Adrenal gland (tissue), 5 donors: ENCODE measurements at regions not wholly inside any gene's neighbourhood (a gene's known extent, or its start where the extent isn't known, plus 50 kb on each side); places are given as distances from the start of the nearest gene placed in this dataset.

Experiments used
- CTCF ChIP-seq, 6 experiments: fragments of 450-650 bp in 4 of 6; fragments of 200-600 bp in 2 of 6; sonication (generic) in 1 of 6; IDR thresholded peaks; 1 replicate in 5 of 6; 2 replicates in 1 of 6; pipeline versions ENCODE4 v1.5.1 to v1.8.0; 2016 to 2021; ENCODE audit warnings: antibody characterized with exemption in 6 of 6, mild to moderate bottlenecking in 2 of 6, moderate library complexity in 1 of 6
- POLR2A ChIP-seq, 2 donors: fragments of 450-650 bp; IDR thresholded peaks; one replicate each; pipeline ENCODE4 v1.6.1; 2017; ENCODE audit warnings: antibody characterized with exemption in 2 of 2, mild to moderate bottlenecking in 2 of 2, moderate library complexity in 1 of 2
- donor health status: DM: no; HTN: no; CAD: no.

GRCh38 chr6:165752451-165752850 is 89.4 kb upstream of the PDE10A start:
- TF ChIP-seq POLR2A (IDR thresholded peaks at IDR 0.05) (no peak), CTCF (IDR thresholded peaks at IDR 0.05) (no peak)
